ENCODE measurements at regions not wholly inside any gene's neighbourhood (a gene's known extent, or its start where the extent isn't known, plus 50 kb on each side); places are given as distances from the start of the nearest gene placed in this dataset.
A peak's percentile ranks its signal among the peaks of the same experiment; 100 is the strongest.

- H3K4me3 ChIP-seq (ENCODE audit: low read depth, low read length), result no peak overlapping the region
- no peak for TF ChIP-seq CTCF (IDR thresholded peaks at IDR 0.05; ENCODE audit: insufficient read depth, low read length)
Observed at GRCh38 chr7:119132436-119132835, 907.9 kb downstream of the ANKRD7 start.

GRCh38 chr7:119167431-119167830 is 942.9 kb downstream of the ANKRD7 start:
- H3K4me3 ChIP-seq (ENCODE audit: low read depth, low read length), result no peak overlapping the region
- no peak for TF ChIP-seq CTCF (IDR thresholded peaks at IDR 0.05; ENCODE audit: insufficient read depth, low read length)
- DNase-seq (ENCODE audit: low read depth), result no peak

More at GRCh38 chr7:119132436-119132835, 907.9 kb downstream of the ANKRD7 start:
- DNase-seq (ENCODE audit: low read depth), result no peak

GRCh38 chr7:119172043-119172442 is 947.5 kb downstream of the ANKRD7 start:
- DNase-seq (ENCODE audit: low read depth), result no peak
- TF ChIP-seq CTCF (IDR thresholded peaks at IDR 0.05; ENCODE audit: insufficient read depth, low read length), result no peak
- H3K4me3 ChIP-seq (ENCODE audit: low read depth, low read length), result no peak overlapping the region

- peak; percentile 46 for DNase-seq (ENCODE audit: low read depth)
- TF ChIP-seq CTCF (IDR thresholded peaks at IDR 0.05; ENCODE audit: insufficient read depth, low read length), result peak; percentile 49
- H3K4me3 ChIP-seq (ENCODE audit: low read depth, low read length), result no peak overlapping the region
Observed at GRCh38 chr7:119175911-119176627, 951.6 kb downstream of the ANKRD7 start.

- TF ChIP-seq CTCF (IDR thresholded peaks at IDR 0.05; ENCODE audit: insufficient read depth, low read length), result no peak
- DNase-seq (ENCODE audit: low read depth), result no peak
- H3K4me3 ChIP-seq (ENCODE audit: low read depth, low read length), result no peak overlapping the region
Observed at GRCh38 chr7:119177863-119178262, 953.4 kb downstream of the ANKRD7 start.

GRCh38 chr7:119184124-119184788 is 959.8 kb downstream of the ANKRD7 start:
- DNase-seq (ENCODE audit: low read depth), result no peak
- H3K4me3 ChIP-seq (ENCODE audit: low read depth, low read length), result no peak overlapping the region
- no peak for TF ChIP-seq CTCF (IDR thresholded peaks at IDR 0.05; ENCODE audit: insufficient read depth, low read length)

Measured in fibroblast of the aortic adventitia (primary cell).